ENCODE measurements at regions not wholly inside any gene's neighbourhood (a gene's known extent, or its start where the extent isn't known, plus 50 kb on each side); places are given as distances from the start of the nearest gene placed in this dataset.

- no peak overlapping the region for H3K27ac ChIP-seq
- ATAC-seq (no peak), DNase-seq (no peak)
- H3K4me1 ChIP-seq, result peaks cover 6% of the 10 kb centered on the region
- H3K9me3 ChIP-seq, result no peaks in the 10 kb centered on the region
- no peak overlapping the region for H3K4me3 ChIP-seq
- no peak for TF ChIP-seq CTCF (IDR thresholded peaks at IDR 0.05)
- H3K27me3 ChIP-seq, result no peaks in the 10 kb centered on the region
- no peaks in the 10 kb centered on the region for H3K36me3 ChIP-seq
- intact Hi-C loops (cut with DNase I), result no loop called here
Measured at GRCh38 chr12:3998397-3998796, 125.2 kb upstream of the PARP11 start.

GRCh38 chr12:3996322-3996721 lies 123.1 kb upstream of the PARP11 start:
- no peaks in the 10 kb centered on the region for H3K9me3 ChIP-seq
- H3K27me3 ChIP-seq, result peaks cover 6% of the 10 kb centered on the region
- no peak overlapping the region for H3K27ac ChIP-seq
- no peak overlapping the region for H3K4me3 ChIP-seq
- DNase-seq (no peak), ATAC-seq (no peak)
- TF ChIP-seq CTCF (IDR thresholded peaks at IDR 0.05), result no peak
- H3K36me3 ChIP-seq, result no peaks in the 10 kb centered on the region
- intact Hi-C loops (cut with DNase I), result no loop called here
- peaks cover 6% of the 10 kb centered on the region for H3K4me1 ChIP-seq

GRCh38 chr12:3995306-3995705 lies 122.1 kb upstream of the PARP11 start:
- intact Hi-C loops (cut with DNase I), result no loop called here

GRCh38 chr12:3994500-3994899 lies 121.3 kb upstream of the PARP11 start:
- peaks cover 6% of the 10 kb centered on the region for H3K27me3 ChIP-seq
- H3K4me3 ChIP-seq, result no peak overlapping the region
- no peak for ATAC-seq
- no peak for TF ChIP-seq CTCF (IDR thresholded peaks at IDR 0.05)
- no peaks in the 10 kb centered on the region for H3K36me3 ChIP-seq
- H3K4me1 ChIP-seq, result peaks cover 6% of the 10 kb centered on the region
- no peak overlapping the region for H3K27ac ChIP-seq
- intact Hi-C loops (cut with DNase I), result no loop called here
- DNase-seq, result no peak
- H3K9me3 ChIP-seq, result no peaks in the 10 kb centered on the region

More at GRCh38 chr12:3995306-3995705, 122.1 kb upstream of the PARP11 start:
- no peak overlapping the region for H3K4me3 ChIP-seq
- H3K4me1 ChIP-seq, result peaks cover 6% of the 10 kb centered on the region
- H3K36me3 ChIP-seq, result no peaks in the 10 kb centered on the region
- H3K27me3 ChIP-seq, result peaks cover 6% of the 10 kb centered on the region
- H3K9me3 ChIP-seq, result no peaks in the 10 kb centered on the region
- no peak for DNase-seq
- ATAC-seq, result no peak
- H3K27ac ChIP-seq, result no peak overlapping the region
- TF ChIP-seq CTCF (IDR thresholded peaks at IDR 0.05), result no peak

- intact Hi-C loops (cut with DNase I), result no loop called here
Measured at GRCh38 chr12:3992945-3993344, 119.7 kb upstream of the PARP11 start.

More at GRCh38 chr12:3992945-3993344, 119.7 kb upstream of the PARP11 start:
- H3K4me1 ChIP-seq, result no peaks in the 10 kb centered on the region
- H3K9me3 ChIP-seq, result no peaks in the 10 kb centered on the region
- ATAC-seq, result no peak
- H3K27me3 ChIP-seq, result peaks cover 6% of the 10 kb centered on the region
- H3K27ac ChIP-seq, result no peak overlapping the region
- DNase-seq, result no peak
- H3K4me3 ChIP-seq, result no peak overlapping the region
- TF ChIP-seq CTCF (IDR thresholded peaks at IDR 0.05), result no peak
- no peaks in the 10 kb centered on the region for H3K36me3 ChIP-seq

Measured in upper lobe of right lung (tissue), 1 donor.